ENCODE measurements at regions not wholly inside any gene's neighbourhood (a gene's known extent, or its start where the extent isn't known, plus 50 kb on each side); places are given as distances from the start of the nearest gene placed in this dataset.

GRCh38 chr12:67750513-67751183, 102.1 kb downstream of the DYRK2 start:
- no peak for TF ChIP-seq GATA2 (IDR thresholded peaks at IDR 0.05; ENCODE audit: low read depth, low read length)
- TF ChIP-seq GATA3 (IDR thresholded peaks at IDR 0.05; ENCODE audit: low read depth, low read length), result no peak

Data from SH-SY5Y (cell line).